WERI-Rb-1 (cell line): ENCODE measurements at regions not wholly inside any gene's neighbourhood (a gene's known extent, or its start where the extent isn't known, plus 50 kb on each side); places are given as distances from the start of the nearest gene placed in this dataset.

Experiments used
- DNase-seq: peaks from one replicate; pipeline ENCODE4 v3.0.0-alpha.2; 2020
- H3K27ac ChIP-seq: fragments of 250-450 bp; sonication (Bioruptor Pico); 2 replicates; pipeline ENCODE4 v1.5.1; 2020; ENCODE audit warnings: mild to moderate bottlenecking, moderate library complexity
- H3K27me3 ChIP-seq: fragments of 250-450 bp; sonication (Bioruptor Pico); 2 replicates; pipeline ENCODE4 v1.5.1; 2021; ENCODE audit warnings: mild to moderate bottlenecking, low read depth, moderate library complexity; ENCODE audit not compliant: insufficient read depth, severe bottlenecking
- H3K36me3 ChIP-seq: fragments of 250-450 bp; sonication (Bioruptor Pico); 2 replicates; pipeline ENCODE4 v1.5.1; 2020; ENCODE audit warnings: mild to moderate bottlenecking, moderate library complexity
- H3K4me3 ChIP-seq: 2 replicates; pipeline ENCODE4 v1.5.1; 2011; ENCODE audit warnings: low read depth, mild to moderate bottlenecking, control low read depth, low read length
- H3K9me3 ChIP-seq: fragments of 250-450 bp; sonication (Bioruptor Pico); 2 replicates; pipeline ENCODE4 v1.5.1; 2021; ENCODE audit warnings: mild to moderate bottlenecking, moderate library complexity; ENCODE audit not compliant: severe bottlenecking
- CTCF ChIP-seq: IDR thresholded peaks from 2 replicates; pipeline ENCODE4 v1.5.1; 2011; ENCODE audit warnings: low read depth, mild to moderate bottlenecking, control low read depth, inconsistent platforms, low read length

GRCh38 chr16:86922311-86922710 is 344.0 kb downstream of the FOXL1 start:
- Histone ChIP-seq H3K27me3 (no peaks in the 10 kb centered on the region), H3K36me3 (no peaks in the 10 kb centered on the region), H3K27ac (no peak overlapping the region), H3K9me3 (peaks cover 3% of the 10 kb centered on the region), H3K4me3 (no peak overlapping the region)
- TF ChIP-seq CTCF: no peak
- no peak for DNase-seq

GRCh38 chr16:86923656-86924055 is 345.3 kb downstream of the FOXL1 start:
- TF ChIP-seq CTCF: no peak
- no peaks in the 10 kb centered on the region for H3K27me3 ChIP-seq
- H3K36me3 ChIP-seq: no peaks in the 10 kb centered on the region
- no peak for DNase-seq
- no peak overlapping the region for H3K4me3 ChIP-seq
- H3K9me3 ChIP-seq: peaks cover 3% of the 10 kb centered on the region
- H3K27ac ChIP-seq: no peak overlapping the region

- H3K27me3 ChIP-seq: no peaks in the 10 kb centered on the region
- DNase-seq: no peak
- no peak for TF ChIP-seq CTCF
- H3K36me3 ChIP-seq: no peaks in the 10 kb centered on the region
- H3K4me3 ChIP-seq: no peak overlapping the region
- no peak overlapping the region for H3K27ac ChIP-seq
- H3K9me3 ChIP-seq: peaks cover 3% of the 10 kb centered on the region
These were observed 346.2 kb downstream of the FOXL1 start for GRCh38 chr16:86924537-86924936.

- peak; percentile 67 for DNase-seq
- Histone ChIP-seq H3K4me3 (no peak overlapping the region), H3K27me3 (no peaks in the 10 kb centered on the region), H3K27ac (peak overlapping the region; percentile 39; the same call in 1 of the 2 replicates), H3K36me3 (no peaks in the 10 kb centered on the region), H3K9me3 (peaks cover 3% of the 10 kb centered on the region)
- no peak for TF ChIP-seq CTCF
These were observed 346.9 kb downstream of the FOXL1 start for GRCh38 chr16:86925067-86925791.

GRCh38 chr16:86926181-86927094 is 348.1 kb downstream of the FOXL1 start:
- no peaks in the 10 kb centered on the region for H3K36me3 ChIP-seq
- no peak overlapping the region for H3K27ac ChIP-seq
- TF ChIP-seq CTCF: no peak
- H3K4me3 ChIP-seq: no peak overlapping the region
- DNase-seq: no peak
- no peaks in the 10 kb centered on the region for H3K9me3 ChIP-seq
- no peaks in the 10 kb centered on the region for H3K27me3 ChIP-seq
